HG02840 (cell line): ENCODE measurements at regions not wholly inside any gene's neighbourhood (a gene's known extent, or its start where the extent isn't known, plus 50 kb on each side); places are given as distances from the start of the nearest gene placed in this dataset.

Source experiments
- ATAC-seq: cut with Tn5 transposase; IDR thresholded peaks from one replicate; pipeline ENCODE4 v1.9.1; 2021; ENCODE audit warnings: mild to moderate bottlenecking, moderate library complexity, moderate number of reproducible peaks; ENCODE audit not compliant: unreplicated experiment, low FRiP score

DNA sequence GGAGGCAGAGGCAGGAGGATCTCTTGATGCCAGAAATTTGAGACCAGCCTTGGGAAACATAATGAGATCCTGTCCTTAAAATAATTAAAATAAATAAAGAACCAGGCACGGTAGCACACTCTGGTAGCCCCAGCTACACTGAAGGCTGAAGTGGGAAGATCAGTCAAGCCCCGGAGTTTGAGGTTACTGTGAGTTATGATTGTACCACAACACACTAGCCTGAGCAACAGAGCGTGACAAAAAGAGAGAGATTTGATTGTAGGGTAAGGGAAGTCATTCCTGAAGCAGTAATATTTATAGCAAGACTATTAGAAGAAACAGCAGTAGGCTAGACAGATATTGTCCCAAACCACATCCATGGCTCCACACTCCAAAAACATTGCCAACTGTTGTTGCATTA is 1408.4 kb upstream of the TENM4 start:
- ATAC-seq: peak; percentile 53

DNA sequence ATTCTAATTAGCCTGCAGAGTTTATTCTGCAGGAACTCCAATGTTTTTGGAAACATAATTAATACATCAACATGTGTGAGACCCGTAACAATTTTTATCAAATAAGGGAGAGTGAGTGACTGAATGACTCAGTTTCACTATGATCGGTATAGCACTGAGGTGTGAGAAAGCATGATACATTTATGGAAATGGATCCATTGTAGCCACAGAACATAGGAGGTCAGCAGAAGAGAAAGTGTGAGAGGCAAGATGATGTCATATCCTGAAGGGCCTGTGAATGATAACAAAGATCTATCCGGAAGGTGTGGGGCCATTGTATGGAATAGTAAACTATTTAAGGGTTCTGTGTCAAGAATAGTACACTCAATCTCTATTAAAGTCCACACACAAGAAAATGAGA is 1406.1 kb upstream of the TENM4 start:
- peak; percentile 93 for ATAC-seq

DNA sequence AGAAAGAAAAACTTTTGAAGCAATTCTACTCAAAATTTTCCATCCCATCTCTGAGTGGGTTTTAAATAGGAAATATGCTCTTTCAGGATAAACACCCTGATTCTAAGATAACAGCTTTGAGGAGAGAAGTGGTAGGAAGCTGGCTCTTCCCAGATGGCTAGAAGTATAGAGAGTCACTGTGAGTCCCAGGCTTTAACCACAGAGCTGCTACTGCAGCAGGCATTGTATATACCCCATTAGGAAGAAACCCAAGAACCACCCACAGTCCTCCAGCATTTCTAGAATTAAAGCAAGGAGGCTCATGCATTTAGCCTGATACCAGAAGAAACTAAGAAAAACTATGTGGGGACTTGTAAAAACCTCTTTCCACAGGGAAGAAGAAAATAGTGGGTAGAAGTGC is 1405.6 kb upstream of the TENM4 start:
- ATAC-seq: no peak

DNA sequence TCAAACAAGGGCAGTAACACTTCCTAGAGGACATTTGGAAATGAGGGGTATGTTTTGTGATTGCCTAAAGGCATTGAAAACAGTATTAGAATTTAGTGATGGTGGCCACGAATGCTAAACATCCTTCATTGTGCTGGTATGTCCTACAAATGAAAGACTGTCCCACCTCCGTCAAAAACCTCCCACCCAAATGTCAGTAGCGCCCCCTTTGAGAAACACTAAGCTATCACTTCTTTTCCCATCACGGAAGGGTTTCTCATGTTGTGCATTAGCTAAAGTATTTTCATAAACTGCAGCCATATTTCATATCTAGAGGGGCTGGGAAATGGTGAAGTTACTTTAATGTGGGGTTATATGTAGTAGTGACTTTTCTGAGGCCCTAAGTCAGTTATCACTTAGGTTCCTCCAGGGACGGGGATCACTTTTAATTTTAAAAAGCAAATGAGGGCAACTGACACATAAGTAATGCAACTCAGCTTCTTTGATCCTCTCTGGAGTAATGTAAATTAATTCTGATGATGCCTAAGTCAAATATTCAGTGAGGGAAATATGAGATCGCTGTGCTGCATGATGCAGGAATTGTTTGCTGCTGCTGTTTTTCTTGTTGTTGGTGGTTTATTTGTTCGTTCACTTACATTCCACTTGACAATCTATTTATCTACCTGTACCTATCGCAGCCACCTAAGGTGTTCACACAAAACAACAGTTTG is 1403.4 kb upstream of the TENM4 start:
- no peak for ATAC-seq

GRCh38 chr11:80843266-80843974 is 1402.6 kb upstream of the TENM4 start:
- peak; percentile 37 for ATAC-seq

DNA sequence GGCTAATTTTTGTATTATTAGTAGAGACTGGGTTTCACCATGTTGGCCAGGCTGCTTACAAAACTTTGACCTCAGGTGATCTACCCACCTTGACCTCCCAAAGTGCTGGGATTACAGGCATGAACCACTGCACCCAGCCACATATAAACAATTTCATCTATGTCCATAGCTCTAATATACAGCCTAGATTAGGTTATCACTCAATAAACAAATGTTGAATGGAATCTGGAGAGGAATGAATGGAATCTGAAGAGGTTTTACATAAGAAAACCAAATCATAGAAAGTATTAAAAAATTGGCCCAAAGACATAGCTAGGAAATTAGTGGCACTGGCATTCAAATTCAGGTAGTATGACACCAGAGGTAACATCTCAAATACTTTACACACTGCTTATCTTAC is 1401.4 kb upstream of the TENM4 start:
- no peak for ATAC-seq

- no peak for ATAC-seq
These were observed 1400.8 kb upstream of the TENM4 start for GRCh38 chr11:80841675-80842074.

DNA sequence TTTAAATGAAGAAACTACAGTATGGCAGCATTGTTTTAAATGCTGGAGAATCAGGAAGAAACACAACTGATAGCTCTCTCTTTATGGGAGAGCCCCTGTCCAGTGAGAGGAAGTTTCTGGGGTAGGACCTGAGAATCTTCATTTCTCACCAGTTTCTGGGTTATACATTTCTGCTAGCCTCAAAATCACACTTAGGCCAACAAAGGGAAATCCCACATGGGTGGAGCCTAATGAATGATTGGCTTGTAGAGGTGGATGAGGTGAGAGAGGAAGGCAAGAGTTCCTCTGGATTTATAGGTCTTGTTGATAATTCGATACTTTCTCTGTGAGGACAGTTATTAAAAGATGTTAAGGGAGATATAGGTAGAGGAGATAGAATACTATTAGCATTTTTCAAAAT is 1397.3 kb upstream of the TENM4 start:
- no peak for ATAC-seq

DNA sequence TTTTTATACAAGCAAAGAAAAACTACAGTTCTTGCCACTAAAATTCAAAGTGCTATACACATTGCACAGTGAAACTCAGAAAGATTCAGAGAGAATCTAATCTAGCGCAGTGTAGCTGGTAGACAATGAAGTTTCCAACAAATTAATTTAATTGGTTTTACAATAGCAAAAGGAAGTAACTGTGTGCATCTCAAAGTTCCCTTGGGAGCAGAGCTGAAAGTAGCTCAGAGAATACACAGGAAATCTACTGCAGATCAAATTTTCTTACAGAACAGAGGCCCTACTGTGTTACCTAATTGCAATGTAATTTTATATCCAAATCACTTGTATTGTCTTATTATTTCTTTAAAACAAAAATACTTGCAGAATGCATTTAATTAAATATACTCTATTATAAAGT is 1396.2 kb upstream of the TENM4 start:
- ATAC-seq: no peak

GRCh38 chr11:80831374-80831773 is 1390.5 kb upstream of the TENM4 start:
- ATAC-seq: no peak

GRCh38 chr11:80827781-80828180 is 1387.0 kb upstream of the TENM4 start:
- ATAC-seq: no peak

DNA sequence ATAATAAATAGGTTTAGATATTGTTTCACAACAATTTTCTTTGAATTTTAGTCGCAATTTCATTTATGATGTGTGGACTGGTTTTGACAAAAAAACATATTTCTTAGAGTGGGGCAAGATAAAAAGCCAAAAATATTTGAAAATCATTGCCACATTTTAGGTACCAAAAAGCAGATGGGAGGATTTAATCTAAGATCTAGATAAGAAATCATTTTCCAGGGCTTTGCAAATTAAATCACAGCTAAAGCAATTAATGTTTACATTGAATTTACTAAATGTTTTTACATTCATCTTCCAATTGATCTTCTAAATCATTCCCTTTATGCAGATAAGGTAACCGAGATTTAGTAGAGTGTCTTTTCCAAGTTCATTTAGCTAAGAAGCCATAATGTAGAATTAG is 1386.0 kb upstream of the TENM4 start:
- ATAC-seq: no peak

DNA sequence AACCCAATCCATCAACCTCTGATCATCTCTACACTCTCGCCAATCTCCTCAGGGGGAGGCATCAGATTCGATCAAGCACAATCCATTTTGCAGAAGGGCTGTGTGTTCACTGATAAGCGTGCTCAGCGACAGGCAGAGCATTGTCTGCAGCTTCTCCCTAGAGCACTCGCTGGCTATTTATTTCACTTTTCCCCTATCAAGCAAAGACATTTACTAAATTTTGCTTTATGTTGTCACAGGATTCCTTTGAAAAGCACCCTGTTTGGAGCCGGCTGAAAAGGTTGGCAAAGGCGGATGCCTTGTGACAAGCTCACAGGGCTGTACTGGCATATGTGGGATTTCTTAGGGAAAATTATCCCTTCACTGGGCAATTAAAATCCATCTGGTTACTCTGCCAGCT is 1381.5 kb upstream of the TENM4 start:
- ATAC-seq: no peak

DNA sequence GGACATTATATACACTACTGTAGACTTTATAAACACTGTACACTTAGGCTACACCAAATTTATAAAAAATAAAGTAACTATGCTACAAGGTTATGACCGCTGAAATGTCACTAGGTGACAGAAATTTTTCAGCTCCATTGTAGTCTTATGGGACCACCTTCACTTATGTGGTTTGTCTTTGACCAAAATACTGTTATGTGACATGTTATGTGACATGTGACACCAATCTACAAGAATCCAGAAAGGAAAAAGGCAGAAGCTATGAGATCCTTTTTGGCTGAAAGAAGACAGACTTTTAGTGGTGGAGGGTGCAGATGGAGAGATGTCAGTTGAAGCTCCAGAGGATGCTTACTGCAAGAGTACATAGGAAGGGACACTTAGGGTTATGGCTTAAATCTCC is 1378.4 kb upstream of the TENM4 start:
- ATAC-seq: no peak

DNA sequence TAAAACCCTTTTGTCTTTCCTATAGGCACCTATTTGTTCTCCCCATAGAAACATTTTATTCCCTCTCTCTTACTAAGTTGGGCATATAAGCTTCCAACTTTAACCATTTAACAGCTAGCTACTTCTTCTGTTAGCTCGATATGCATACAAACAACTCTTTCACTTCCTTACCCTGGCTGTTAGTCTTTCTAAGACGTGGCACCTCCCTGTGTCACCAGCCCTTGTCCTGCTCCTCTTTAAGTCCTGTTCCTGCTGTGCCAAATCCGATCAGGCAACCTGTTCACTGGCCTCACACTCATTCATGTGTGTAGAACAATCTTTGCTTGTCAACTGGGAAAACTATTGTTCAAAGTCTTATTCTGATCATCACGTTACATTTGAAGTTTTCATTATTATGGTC is 1376.1 kb upstream of the TENM4 start:
- ATAC-seq: no peak

DNA sequence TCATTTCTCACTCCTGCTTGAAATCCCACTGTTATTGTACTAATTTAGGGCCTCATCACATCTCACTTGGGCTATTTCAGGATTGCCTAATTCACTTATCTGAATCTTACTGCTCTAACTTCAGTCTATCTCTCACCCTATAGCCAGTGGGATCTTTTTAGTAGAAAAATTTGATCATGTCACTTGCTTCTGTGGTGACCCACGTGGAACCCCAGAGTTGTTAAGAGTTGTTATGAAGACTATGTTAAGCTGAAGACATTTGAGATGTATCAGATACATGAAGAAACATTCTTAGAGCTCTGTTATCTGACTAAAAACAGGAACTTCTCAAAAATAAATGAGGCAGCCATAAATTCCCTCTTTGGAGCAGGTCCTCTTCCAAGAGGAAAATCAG is 1375.6 kb upstream of the TENM4 start:
- peak; percentile 32 for ATAC-seq

DNA sequence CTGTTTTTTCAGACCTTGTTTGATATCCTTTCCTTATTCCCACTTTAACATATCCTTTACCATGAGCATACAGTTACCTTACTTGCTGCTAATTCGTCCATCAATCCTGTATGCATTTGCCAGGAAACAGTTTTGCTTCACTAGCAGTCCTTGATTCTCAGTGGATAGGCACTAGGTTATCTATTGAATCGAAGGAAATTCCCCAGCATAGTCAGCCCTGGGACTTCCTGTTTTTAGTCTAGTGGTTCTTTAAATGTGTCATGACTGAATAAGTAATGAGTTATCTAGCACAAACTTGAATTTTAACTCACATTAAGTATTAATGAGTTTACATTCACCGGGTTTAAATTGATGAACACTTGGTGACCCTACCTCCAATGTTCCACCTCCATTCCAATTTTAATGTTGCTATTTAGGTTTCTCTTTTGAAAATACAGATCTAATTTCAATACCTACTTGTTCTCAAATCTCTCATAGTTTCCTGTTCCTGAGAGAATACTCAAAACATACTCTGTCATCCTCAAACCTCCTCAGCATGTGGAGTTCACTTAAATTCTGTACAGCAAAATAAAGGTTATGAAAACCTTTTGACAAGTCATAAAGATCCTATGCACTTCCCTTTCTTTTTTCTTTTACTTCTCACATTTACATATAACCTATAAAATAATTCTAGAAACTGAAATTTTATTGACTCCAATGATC is 1375.1 kb upstream of the TENM4 start:
- peak; percentile 91 for ATAC-seq

DNA sequence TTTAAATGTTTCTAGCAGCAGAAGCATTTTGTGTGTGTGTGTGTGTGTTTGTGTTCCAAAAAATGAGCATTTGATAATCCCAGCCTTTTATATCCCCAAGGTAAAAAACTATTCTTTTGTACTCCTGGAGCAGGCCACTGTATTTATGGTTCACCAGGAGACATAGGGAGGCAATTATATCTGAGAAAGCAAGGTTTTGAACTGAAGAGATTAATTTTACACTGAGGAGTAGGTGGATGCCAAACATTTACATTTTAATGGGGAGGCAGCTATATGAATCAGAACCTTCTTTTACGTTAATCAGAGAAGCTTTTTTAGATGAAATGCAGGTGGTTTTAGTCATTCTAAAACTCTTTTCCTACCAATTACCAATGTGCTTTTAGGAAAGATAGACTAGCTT is 1374.0 kb upstream of the TENM4 start:
- no peak for ATAC-seq

GRCh38 chr11:80810695-80811094 is 1369.9 kb upstream of the TENM4 start:
- no peak for ATAC-seq

GRCh38 chr11:80798174-80798573 is 1357.3 kb upstream of the TENM4 start:
- no peak for ATAC-seq

DNA sequence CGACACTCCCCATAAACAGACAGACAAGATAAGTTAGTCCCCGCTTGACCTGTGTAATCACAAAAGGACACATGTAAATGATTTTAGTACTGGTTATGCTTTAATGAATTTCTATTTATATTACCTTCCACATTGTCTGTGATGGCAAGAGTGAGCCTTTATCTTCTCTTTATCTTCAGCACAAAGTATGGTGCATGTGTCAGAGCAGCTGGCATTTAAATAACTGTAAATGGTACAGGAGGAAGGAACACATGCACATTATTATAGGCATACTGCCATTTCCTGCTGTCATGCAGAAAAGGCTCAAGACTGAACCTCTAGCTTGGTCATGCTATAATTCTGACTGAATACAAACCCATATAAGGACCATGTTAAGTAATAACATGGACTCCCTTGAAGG is 1342.7 kb upstream of the TENM4 start:
- ATAC-seq: no peak
